GM19099 (cell line): ENCODE measurements at regions not wholly inside any gene's neighbourhood (a gene's known extent, or its start where the extent isn't known, plus 50 kb on each side); places are given as distances from the start of the nearest gene placed in this dataset.

Source experiments
- POLR2A ChIP-seq: IDR thresholded peaks from 3 replicates; pipeline ENCODE4 v1.6.1; 2011; ENCODE audit warnings: low read depth; ENCODE audit not compliant: insufficient read length; ENCODE audit errors: extremely low read depth

DNA sequence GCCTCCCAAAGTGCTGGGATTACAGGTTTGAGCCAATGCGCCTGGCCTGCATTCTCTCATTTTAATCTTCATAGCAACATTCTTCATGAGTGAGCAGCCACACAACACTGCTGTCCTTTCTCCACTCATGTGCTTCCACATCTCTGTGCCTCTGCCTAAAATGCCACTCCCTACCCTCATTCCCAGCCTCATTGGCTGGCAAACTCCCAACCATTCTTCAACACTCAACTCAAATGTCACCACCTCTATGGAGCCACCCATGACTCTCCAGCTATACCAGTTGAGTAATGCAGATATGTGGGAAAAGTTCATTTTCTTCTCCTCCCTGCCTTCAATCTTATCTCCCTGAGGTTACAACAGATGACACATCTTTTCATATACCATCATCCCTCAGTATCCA lies 53.9 kb upstream of the ZC3H12A start:
- no peak for TF ChIP-seq POLR2A

- no peak for TF ChIP-seq POLR2A
Measured at GRCh38 chr1:37423810-37424209, 50.6 kb upstream of the ZC3H12A start.

DNA sequence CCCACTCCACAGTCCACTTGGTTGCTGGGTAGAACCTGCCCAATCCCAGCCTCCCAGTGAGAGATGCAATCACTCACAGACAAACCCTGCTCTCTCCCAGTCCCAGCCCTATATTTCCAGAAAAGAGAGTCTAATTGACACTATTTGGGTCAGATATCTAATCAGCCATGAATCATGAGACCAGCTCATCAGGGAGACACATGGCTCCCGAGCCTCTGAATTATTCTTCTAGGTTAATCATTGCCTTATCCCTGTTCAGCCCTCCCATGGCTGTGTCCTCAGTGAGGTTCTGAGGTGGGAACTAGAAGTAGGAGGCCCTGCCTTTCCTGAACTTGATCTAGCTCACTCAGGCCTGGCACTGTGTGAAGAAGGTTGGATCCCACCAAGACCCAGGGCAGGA lies 49.9 kb upstream of the ZC3H12A start:
- no peak for TF ChIP-seq POLR2A
